ENCODE measurements at regions not wholly inside any gene's neighbourhood (a gene's known extent, or its start where the extent isn't known, plus 50 kb on each side); places are given as distances from the start of the nearest gene placed in this dataset.

DNA sequence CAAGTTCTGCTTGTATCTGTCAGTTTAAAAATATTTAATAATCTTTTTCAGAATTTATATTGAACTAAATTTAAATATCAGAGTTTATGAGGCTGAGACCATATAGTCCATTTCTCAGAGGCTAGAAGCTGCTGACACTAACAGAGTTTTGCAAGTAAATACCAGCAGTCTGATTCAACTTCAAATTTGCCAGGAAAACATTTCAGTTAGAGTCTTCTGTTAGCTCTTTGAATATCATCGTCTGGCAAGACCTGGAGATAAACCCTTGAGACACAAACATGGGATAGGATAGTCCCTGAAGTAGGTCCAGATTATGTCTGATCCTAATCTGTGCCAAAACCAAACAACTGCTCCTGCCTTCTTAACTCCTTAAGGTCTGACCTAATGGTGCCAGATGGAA is 472.8 kb upstream of the STEAP1 start:
- TF ChIP-seq CTCF (IDR thresholded peaks at IDR 0.05), result no peak
- no peak for TF ChIP-seq POLR2A (IDR thresholded peaks at IDR 0.05)

Data from right lobe of liver (tissue), 4 donors.